ENCODE measurements at regions not wholly inside any gene's neighbourhood (a gene's known extent, or its start where the extent isn't known, plus 50 kb on each side); places are given as distances from the start of the nearest gene placed in this dataset.
"Not testable (repeated sequence)": the region's sequence is repeated elsewhere in the genome, so short reads cannot be mapped to it uniquely, and the experiment has no call there.

- no peak for DNase-seq
Observed at GRCh38 chr1:229119876-229120275, 151.0 kb upstream of the RAB4A start.

DNA sequence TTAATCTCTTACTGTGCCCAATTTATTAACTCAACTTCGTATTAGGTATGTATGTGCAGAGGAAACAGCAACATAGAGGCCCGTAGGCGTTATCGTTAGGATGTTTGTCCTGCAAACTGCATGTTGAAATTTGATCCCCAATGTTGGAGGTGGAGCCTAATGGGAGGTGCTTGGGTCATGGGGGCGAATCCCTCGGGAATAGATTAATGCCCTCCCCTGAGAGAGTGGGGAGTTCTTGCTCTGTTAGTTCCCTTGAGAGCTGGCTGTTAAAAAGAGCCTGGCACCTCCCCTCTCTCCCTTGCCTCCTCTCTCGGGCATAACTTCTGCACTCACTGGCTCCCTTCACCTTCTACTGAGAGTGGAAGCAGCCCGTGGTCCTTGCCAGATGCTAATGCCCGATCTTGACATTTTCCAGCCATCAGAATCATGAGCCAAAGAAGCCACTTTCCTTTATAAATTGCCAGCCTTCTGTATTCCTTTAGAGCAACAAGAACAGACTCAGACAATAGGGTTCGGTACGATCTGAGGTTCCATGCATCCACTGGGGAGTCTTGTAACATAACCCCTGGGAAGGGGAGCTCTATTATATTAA, 149.0 kb upstream of the RAB4A start:
- no peak for DNase-seq

DNA sequence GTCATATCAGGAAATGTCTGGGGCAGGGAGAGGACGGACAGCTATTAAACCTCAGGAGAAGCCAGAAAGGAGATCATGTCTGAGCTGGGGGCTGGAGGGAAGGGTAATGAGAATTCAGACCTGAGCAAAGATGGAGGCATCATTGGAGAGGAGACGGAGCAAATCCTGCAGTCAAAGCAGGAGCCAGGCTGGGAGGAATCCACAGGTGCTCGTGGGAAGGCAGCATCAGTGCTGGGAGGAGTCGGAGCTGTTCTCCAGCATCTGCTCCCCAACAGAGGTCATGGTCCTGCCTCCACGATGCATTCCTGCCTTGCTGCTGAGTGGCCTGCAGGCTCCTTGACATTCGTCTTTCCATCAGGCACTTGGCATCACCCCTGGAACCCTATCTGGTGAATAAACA, 148.3 kb upstream of the RAB4A start:
- DNase-seq, result no peak

GRCh38 chr1:229124116-229124515, 146.8 kb upstream of the RAB4A start:
- DNase-seq, result no peak

GRCh38 chr1:229124520-229125124, 146.3 kb upstream of the RAB4A start:
- DNase-seq, result no peak

GRCh38 chr1:229127301-229127700, 143.6 kb upstream of the RAB4A start:
- DNase-seq, result no peak

- no peak for DNase-seq
Observed at GRCh38 chr1:229128066-229128608, 142.8 kb upstream of the RAB4A start.

DNA sequence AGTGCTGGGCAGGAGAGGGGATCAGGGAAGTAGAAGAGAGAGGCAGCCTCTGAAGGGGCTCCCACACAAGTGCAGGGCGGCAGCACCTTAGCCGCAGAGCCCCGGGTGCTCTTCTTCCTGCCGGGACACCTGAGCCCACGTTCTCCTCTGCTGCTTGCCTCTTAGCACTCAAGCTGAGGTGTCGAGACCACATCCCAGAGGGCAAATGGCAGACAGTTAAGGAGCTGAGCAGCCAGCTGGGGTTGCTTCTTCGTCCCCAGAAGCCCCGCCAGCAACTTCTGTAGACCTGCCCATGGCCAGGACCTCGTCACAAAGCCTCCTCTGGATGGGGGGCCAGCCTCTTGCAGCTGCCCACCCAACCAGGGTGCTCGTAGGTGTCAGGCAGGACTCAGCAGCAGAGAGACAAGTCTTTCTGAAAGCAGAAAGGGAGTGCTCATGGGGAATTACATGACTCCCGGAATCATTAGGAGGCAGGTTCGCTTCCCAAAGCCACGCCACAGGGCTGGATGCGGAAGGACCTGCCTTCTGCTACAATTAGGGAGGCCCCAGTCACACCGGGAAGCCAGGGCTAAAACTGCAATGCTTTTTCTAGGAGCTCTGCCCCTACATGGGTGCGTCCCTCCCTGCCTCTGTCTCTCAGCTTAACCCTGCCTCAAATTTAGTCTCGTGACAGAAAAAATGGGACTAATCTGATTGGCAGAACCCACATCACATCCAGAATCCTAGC, 141.4 kb upstream of the RAB4A start:
- DNase-seq, result no peak

DNA sequence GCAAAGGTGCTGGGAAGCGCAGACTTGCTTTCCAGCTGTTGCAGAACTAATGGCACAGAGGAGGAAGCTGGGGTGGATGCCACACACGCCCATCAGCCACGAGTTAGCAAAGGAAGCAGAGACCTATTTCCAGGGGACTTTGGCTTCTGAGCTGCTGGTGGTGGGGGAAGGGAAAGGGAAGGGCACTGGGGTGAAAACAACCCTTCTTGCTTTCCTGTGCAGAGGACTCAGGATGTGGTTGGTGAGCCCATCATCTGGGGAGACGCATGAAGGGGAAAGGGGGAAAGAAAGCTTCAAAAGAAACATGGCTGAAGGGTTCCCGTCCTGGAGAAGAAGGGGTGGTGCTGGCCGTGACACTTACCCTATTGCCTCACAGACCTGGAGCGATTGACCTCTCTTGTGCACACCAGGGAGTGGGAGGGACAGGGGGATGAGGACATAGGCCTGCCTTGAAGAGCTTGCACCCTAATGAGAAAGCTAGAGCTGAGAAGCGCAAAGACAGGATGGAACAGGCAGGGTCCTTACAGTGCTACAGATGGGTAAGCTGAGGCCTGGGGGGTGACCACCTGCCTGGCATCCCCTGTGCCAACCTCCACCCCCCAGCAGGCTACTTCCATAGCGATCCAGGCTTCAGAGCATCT, 140.8 kb upstream of the RAB4A start:
- no peak for DNase-seq

DNA sequence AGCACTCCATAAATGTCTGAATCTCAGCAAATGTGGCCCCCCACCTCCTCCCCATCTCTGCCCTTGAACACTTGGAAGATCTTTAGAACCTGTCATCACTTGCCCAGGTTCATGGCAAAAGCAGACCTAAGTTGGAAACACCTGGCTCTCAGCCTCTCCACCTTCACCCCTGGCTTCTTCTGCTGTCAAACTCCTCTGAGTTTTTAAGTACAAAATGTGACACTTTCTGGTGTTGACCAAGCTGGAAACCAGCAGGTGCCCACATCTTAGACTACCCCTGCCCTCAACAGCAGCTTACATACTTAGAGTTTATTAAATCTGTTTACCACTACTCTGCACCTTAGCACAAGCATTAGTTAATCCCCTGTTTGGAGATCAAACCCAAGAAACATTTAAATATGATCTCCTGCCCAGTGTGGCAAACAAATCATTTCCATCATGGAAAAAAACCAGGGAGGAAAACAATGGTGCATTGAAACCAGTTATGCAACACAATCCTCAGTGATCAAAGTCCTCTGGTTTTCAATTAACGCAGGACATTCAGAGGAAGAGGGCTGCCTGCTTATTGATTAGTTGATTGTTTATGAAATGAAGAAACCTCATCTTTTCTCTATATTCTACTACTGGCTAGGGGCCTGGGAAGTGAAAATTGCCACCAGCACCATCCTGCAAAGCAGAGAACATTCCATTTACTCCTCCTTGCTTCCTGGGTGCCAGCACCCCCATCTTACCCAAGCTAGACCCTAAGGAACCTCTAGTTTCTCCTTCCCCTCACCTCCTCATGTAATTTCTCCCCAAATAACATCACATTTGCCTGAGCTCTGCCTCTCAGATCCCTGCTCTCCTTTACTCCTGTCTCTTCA, 139.4 kb upstream of the RAB4A start:
- no peak for DNase-seq

DNA sequence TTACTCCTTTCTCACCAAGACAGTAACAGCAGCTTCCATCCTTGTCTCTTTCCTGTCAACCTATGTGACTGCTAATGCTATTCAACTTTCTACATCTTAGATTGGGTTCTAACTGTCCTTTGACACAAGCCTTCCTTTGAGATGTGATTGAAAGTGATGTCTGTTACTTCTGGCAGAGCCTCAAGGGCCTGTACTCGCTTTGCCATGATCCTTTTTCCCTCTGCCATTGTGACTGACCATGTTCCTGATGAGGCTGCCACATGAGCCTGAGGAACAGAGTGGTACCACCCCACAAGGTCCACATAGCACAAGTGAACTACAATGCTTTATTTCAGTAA, 138.8 kb upstream of the RAB4A start:
- no peak for DNase-seq

GRCh38 chr1:229132706-229133105, 138.2 kb upstream of the RAB4A start:
- no peak for DNase-seq

DNA sequence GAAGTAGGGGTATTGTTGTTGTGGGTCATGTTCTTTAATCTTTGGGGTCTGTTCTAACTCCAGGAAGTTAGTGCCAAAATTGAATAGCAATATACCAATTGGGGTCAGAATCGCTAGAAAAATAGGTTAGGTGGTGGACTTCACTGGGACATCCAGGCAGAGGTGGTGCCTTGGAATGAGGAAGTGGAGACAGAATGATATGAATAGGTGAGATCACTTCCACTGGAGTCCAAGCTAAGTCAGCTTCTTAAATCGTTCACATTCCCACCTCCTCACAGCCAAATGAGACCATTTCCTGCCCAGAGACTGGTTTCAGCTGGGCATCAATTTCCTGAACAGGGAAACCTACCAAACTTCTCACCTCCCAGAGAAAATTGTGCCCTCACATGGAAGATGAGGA, 137.8 kb upstream of the RAB4A start:
- no peak for DNase-seq

- no peak for DNase-seq
Observed at GRCh38 chr1:229133811-229134210, 137.1 kb upstream of the RAB4A start.

DNA sequence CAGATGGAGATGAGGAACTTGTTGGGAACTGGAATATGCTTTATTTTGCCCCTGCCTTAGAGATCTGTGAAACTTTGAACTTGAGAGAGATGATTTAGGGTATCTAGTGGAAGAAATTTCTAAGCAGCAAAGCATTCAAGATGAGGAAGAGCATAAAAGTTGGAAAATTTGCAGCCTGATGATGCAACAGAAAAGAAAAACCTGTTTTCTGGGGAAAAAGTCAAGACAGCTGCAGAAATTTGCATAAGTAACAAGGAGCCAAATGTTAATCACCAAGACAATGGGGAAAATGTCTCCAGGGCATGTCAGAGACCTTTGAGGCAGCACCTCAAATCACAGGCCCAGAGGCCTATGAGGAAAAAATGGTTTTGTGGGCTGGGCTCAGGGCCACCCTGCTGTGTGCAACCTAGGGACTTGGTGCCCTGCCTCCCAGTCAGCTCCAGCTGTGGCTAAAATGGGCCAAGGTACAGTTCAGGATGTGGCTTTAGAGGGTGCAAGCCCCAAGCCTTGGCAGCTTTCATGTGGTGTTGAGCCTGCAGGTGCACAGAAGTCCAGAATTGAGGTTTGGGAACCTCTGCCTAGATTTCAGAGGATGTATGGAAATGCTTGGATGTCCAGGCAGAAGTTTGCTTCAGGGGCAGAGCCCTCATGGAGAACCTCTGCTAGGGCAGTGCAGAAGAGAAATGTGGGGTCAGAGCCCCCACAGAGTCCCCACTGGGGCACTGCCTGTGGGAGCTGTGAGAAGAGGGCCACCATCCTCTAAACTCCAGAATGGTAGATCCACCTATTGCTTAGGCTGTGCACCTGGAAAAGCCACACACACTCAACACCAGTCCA, 136.3 kb upstream of the RAB4A start:
- not testable (repeated sequence) for DNase-seq

DNA sequence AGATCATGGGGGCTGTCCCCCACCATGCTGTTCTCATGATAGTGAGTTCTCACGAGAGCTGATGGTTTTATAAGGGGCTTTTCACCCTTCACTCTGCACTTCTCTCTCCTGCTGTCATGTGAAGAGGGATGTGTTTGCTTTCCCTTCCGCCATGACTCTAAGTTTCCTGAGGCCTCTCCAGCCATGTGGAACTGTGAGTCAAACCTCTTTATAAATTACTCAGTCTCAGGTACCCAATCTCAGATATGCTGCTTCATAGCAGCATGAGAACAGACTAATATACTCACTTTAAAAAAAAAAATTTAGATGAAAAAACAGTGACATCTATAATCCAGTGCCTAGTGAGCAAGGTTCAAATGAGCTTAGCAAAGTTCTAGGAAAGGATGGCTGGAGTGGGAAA, 135.1 kb upstream of the RAB4A start:
- DNase-seq, result no peak

- DNase-seq, result no peak
Observed at GRCh38 chr1:229136822-229137221, 134.1 kb upstream of the RAB4A start.

- no peak for DNase-seq
Observed at GRCh38 chr1:229137271-229137670, 133.6 kb upstream of the RAB4A start.

DNA sequence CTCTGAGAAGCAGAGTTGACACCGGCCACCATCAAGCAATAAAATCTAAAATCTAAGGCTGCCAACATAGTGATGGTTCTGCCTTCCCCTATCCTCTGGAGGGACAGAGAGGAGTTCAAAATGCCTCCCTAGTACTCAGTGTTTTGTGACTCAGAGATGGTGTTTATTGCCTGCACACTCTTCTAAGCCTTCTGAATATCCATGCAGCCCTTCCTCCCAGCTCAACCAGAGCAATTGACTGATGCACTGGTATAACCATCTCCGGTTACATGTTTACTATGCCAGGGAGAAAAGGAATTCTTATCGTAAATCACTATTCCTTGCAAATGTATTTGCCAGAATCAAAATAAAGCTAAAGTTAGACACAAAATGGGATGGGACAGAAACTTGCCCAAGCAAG, 132.9 kb upstream of the RAB4A start:
- no peak for DNase-seq

DNA sequence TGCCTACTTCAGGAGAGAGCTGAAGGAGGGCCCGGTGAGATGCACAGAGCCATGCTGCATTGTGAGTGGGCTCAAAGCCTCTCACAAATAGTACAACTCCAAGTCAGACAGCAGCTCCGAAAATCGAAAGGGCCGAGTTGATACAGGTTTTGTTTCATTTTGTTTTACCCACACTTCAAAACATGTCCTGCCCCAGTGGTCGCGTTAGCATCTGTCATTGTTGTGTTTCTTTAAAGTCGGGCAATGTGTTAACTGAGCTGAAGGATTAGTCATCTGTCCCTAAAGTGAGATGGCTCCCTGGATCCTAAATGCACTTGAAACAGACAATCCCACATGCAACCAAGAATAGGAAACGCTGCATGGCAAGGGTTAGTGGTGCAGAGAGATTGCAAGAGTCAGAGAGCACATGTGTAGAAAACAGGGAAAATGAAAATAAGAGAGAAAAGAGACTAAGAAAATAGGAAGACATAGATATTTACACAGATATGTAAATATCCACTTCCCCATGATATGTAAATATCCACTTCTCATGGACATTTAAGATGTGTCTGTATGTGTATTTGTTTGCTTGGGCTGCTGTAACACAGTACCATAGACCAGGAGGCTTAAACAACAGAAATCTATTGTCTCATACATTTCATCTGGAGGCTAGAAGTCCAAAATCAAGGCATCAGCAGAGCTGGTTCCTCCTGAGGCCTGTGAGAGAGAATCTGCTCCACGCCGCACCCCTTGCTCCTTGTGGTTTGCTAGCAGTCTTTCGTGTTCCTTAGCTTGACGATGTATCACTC, 131.4 kb upstream of the RAB4A start:
- no peak for DNase-seq

- no peak for DNase-seq
Observed at GRCh38 chr1:229140119-229140396, 130.9 kb upstream of the RAB4A start.
